Mesenchymal stem cell (in vitro differentiated cells and primary cell): ENCODE measurements at regions not wholly inside any gene's neighbourhood (a gene's known extent, or its start where the extent isn't known, plus 50 kb on each side); places are given as distances from the start of the nearest gene placed in this dataset.
"Not testable (repeated sequence)": the region's sequence is repeated elsewhere in the genome, so short reads cannot be mapped to it uniquely, and the experiment has no call there.

Source experiments
- DNase-seq: peaks from one replicate; pipeline ENCODE4 v3.0.0-alpha.2; 2013
- H2AFZ ChIP-seq: one replicate; pipeline ENCODE4 v1.6.1; 2013; ENCODE audit warnings: low read depth, mild to moderate bottlenecking, control low read depth, inconsistent platforms, low read length, moderate library complexity
- H2AK5ac ChIP-seq: 2 replicates; pipeline ENCODE4 v1.6.1; 2013; ENCODE audit warnings: low read length, moderate library complexity, mild to moderate bottlenecking, inconsistent platforms; ENCODE audit not compliant: severe bottlenecking
- H2BK120ac ChIP-seq: one replicate; pipeline ENCODE4 v1.6.1; 2013; ENCODE audit warnings: low read depth, mild to moderate bottlenecking, inconsistent platforms, low read length, moderate library complexity
- H2BK12ac ChIP-seq, 2 experiments: one replicate each; pipeline ENCODE4 v1.6.1; 2013; ENCODE audit warnings: inconsistent platforms in 2 of 2, low read length in 2 of 2, mild to moderate bottlenecking in 2 of 2, moderate library complexity in 2 of 2, control low read depth in 1 of 2
- H2BK15ac ChIP-seq: one replicate; pipeline ENCODE4 v1.6.1; 2013; ENCODE audit warnings: mild to moderate bottlenecking, low read depth, inconsistent platforms; ENCODE audit not compliant: poor library complexity, severe bottlenecking
- H2BK5ac ChIP-seq: 2 replicates; pipeline ENCODE4 v1.6.1; 2013; ENCODE audit warnings: low read depth, mild to moderate bottlenecking, low read length, control low read depth, inconsistent platforms; ENCODE audit not compliant: poor library complexity, severe bottlenecking
- H3K14ac ChIP-seq, 2 experiments: one replicate each; pipeline ENCODE4 v1.6.1; 2013; ENCODE audit warnings: inconsistent platforms in 2 of 2, low read length in 2 of 2, control low read depth in 1 of 2, mild to moderate bottlenecking in 1 of 2, moderate library complexity in 1 of 2
- H3K18ac ChIP-seq, 2 experiments: one replicate each; pipeline ENCODE4 v1.6.1; 2013; ENCODE audit warnings: inconsistent platforms in 2 of 2, low read length in 2 of 2, control low read depth in 1 of 2, low read depth in 1 of 2, mild to moderate bottlenecking in 1 of 2
- H3K23ac ChIP-seq, 2 experiments: one replicate each; pipeline ENCODE4 v1.6.1; 2013; ENCODE audit warnings: inconsistent platforms in 2 of 2, low read length in 2 of 2, mild to moderate bottlenecking in 2 of 2, moderate library complexity in 2 of 2, control low read depth in 1 of 2
- H3K27ac ChIP-seq: 2 replicates; pipeline ENCODE4 v1.5.1; 2013; ENCODE audit warnings: mild to moderate bottlenecking, moderate library complexity, low read length, control low read depth, inconsistent platforms; ENCODE audit not compliant: poor library complexity, severe bottlenecking
- H3K27me3 ChIP-seq, 2 experiments: 2 replicates each; pipeline versions ENCODE4 v1.6.1 to v1.7.0; 2013; ENCODE audit warnings: low read length in 2 of 2, mild to moderate bottlenecking in 2 of 2, moderate library complexity in 2 of 2, control low read depth in 1 of 2, inconsistent platforms in 1 of 2; ENCODE audit not compliant: control insufficient read depth in 1 of 2, insufficient read depth in 1 of 2
- H3K36me3 ChIP-seq, 2 experiments: 2 replicates each; pipeline versions ENCODE4 v1.6.1 to v1.7.0; 2013; ENCODE audit warnings: low read length in 2 of 2, control low read depth in 1 of 2, inconsistent platforms in 1 of 2, low read depth in 1 of 2, mild to moderate bottlenecking in 1 of 2; ENCODE audit not compliant: insufficient read depth in 2 of 2, control insufficient read depth in 1 of 2
- H3K4ac ChIP-seq, 2 experiments: one replicate each; pipeline ENCODE4 v1.6.1; 2013; ENCODE audit warnings: inconsistent platforms in 2 of 2, low read length in 2 of 2, mild to moderate bottlenecking in 2 of 2, moderate library complexity in 2 of 2, control low read depth in 1 of 2, low read depth in 1 of 2
- H3K4me1 ChIP-seq: 2 replicates; pipeline ENCODE4 v1.6.1; 2013; ENCODE audit warnings: low read depth, low read length, control low read depth; ENCODE audit not compliant: control insufficient read depth, insufficient read depth
- H3K4me2 ChIP-seq: 2 replicates; pipeline ENCODE4 v1.6.1; 2013; ENCODE audit warnings: low read length, mild to moderate bottlenecking, inconsistent platforms; ENCODE audit not compliant: poor library complexity, severe bottlenecking
- H3K4me3 ChIP-seq, 2 experiments: 2 replicates each; pipeline versions ENCODE4 v1.5.1 to v1.7.0; 2013; ENCODE audit warnings: low read length in 2 of 2, mild to moderate bottlenecking in 2 of 2, control low read depth in 1 of 2, low read depth in 1 of 2; ENCODE audit not compliant: insufficient read depth in 1 of 2
- H3K79me1 ChIP-seq: replicated peaks from 2 replicates; pipeline ENCODE4 v1.6.1; 2013; ENCODE audit warnings: mild to moderate bottlenecking, control low read depth, low read length, inconsistent platforms; ENCODE audit not compliant: poor library complexity, severe bottlenecking
- H3K9ac ChIP-seq: 2 replicates; pipeline ENCODE4 v1.7.0; 2013; ENCODE audit warnings: mild to moderate bottlenecking, low read length, moderate library complexity
- H3K9me3 ChIP-seq: 2 replicates; pipeline ENCODE4 v1.7.0; 2013; ENCODE audit warnings: mild to moderate bottlenecking, low read length; ENCODE audit not compliant: control insufficient read depth
- H4K8ac ChIP-seq: one replicate; pipeline ENCODE4 v1.6.1; 2013; ENCODE audit warnings: inconsistent platforms, mild to moderate bottlenecking, low read length, moderate library complexity
- H4K91ac ChIP-seq: one replicate; pipeline ENCODE4 v1.6.1; 2013; ENCODE audit warnings: mild to moderate bottlenecking, low read length, inconsistent platforms
- WGBS: methylation state at CpG from one replicate; pipeline ENCODE4 v1.1.7; 2013; ENCODE audit warnings: mixed read lengths; 5-methylcytosine and 5-hydroxymethylcytosine counted together

GRCh38 chr18:58811859-58812258 lies 52.8 kb upstream of the ZNF532 start:
- not testable (repeated sequence) for H3K4me1 ChIP-seq, H3K4me2 ChIP-seq, H3K4me3 ChIP-seq, H3K18ac ChIP-seq, H2AK5ac ChIP-seq, H3K14ac ChIP-seq, H2BK5ac ChIP-seq, H2BK120ac ChIP-seq, H3K23ac ChIP-seq, H3K79me1 ChIP-seq, H2BK15ac ChIP-seq, H3K27me3 ChIP-seq, H3K9ac ChIP-seq, H2AFZ ChIP-seq, H2BK12ac ChIP-seq, H4K8ac ChIP-seq, H3K9me3 ChIP-seq, DNase-seq, H3K4ac ChIP-seq, H3K27ac ChIP-seq, H3K36me3 ChIP-seq, H4K91ac ChIP-seq
- 98% methylated on average over 12 of the region's 13 CpGs for WGBS

GRCh38 chr18:58813105-58813504 lies 51.6 kb upstream of the ZNF532 start:
- Histone ChIP-seq H3K14ac (no peak overlapping the region), H2BK5ac (no peak overlapping the region), H3K27me3 (peaks cover 0 to 3% of the 10 kb centered on the region in 2 experiments), H3K9me3 (no peaks in the 10 kb centered on the region), H4K91ac (no peak overlapping the region), H2AK5ac (no peak overlapping the region), H3K18ac (no peak overlapping the region), H3K27ac (no peak overlapping the region), H3K4ac (no peak overlapping the region), H3K9ac (no peak overlapping the region), H3K23ac (no peak overlapping the region), H3K79me1 (no peaks in the 10 kb centered on the region), H4K8ac (no peak overlapping the region), H2BK12ac (no peak overlapping the region), H2BK15ac (no peak overlapping the region), H3K4me3 (no peak overlapping the region), H2BK120ac (no peak overlapping the region), H3K4me1 (no peaks in the 10 kb centered on the region), H3K4me2 (no peak overlapping the region), H2AFZ (no peak overlapping the region), H3K36me3 (no peaks in the 10 kb centered on the region)
- 95% methylated on average over 5 of the region's 5 CpGs for WGBS
- no peak for DNase-seq

DNA sequence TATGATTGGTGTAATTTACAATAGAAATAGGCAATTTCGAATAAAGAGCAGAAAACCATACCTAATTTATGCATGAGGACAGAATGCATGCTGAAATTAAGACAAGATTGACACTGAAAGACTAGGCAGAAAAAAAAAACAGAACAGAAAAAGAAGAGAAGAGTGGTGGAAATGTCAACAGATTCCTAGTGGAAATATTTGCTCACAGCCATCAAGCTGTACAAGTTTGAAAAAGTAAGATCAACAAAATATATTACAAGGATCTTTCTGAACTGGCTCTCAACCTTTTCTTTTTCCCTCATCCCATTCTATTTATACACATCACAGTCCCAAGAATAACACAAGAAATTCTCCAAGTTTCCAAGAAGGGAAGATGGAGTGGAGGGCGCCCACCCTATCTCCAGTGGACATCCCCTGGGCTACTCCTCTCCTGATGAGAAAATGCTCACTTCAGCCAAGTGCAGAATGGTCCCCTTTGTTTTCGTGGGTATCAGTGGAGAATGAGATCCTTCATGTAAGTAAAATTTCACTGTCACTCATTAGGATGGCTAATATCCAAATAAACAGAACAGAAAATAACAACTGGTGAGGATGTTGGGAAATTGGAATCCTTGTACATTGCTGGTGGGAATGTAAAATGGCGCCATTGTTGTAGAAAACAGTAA lies 51.0 kb upstream of the ZNF532 start:
- 100% methylated on average over 1 of the region's 4 CpGs for WGBS
- no peak overlapping the region for H2AFZ ChIP-seq
- peaks cover 0 to 3% of the 10 kb centered on the region in 2 experiments for H3K27me3 ChIP-seq
- no peak overlapping the region for H3K4ac ChIP-seq
- H3K4me1 ChIP-seq, result no peaks in the 10 kb centered on the region
- no peak overlapping the region for H3K4me2 ChIP-seq
- no peak overlapping the region for H2BK120ac ChIP-seq
- no peak overlapping the region for H2BK12ac ChIP-seq
- no peak overlapping the region for H4K91ac ChIP-seq
- no peak overlapping the region for H2BK5ac ChIP-seq
- H3K27ac ChIP-seq, result no peak overlapping the region
- H3K18ac ChIP-seq, result no peak overlapping the region
- H3K14ac ChIP-seq, result no peak overlapping the region
- no peak overlapping the region for H3K23ac ChIP-seq
- no peak overlapping the region for H4K8ac ChIP-seq
- H2BK15ac ChIP-seq, result no peak overlapping the region
- H3K9ac ChIP-seq, result no peak overlapping the region
- H2AK5ac ChIP-seq, result no peak overlapping the region
- no peaks in the 10 kb centered on the region for H3K9me3 ChIP-seq
- no peak for DNase-seq
- no peak overlapping the region for H3K4me3 ChIP-seq
- no peaks in the 10 kb centered on the region for H3K79me1 ChIP-seq
- H3K36me3 ChIP-seq, result no peaks in the 10 kb centered on the region

- no peak overlapping the region for H3K27ac ChIP-seq
These were observed 50.4 kb upstream of the ZNF532 start for GRCh38 chr18:58814317-58814716.

More at GRCh38 chr18:58814317-58814716, 50.4 kb upstream of the ZNF532 start:
- Histone ChIP-seq H2BK120ac (no peak overlapping the region), H3K27me3 (peaks cover 0 to 3% of the 10 kb centered on the region in 2 experiments), H3K18ac (no peak overlapping the region), H3K23ac (no peak overlapping the region), H3K36me3 (no peaks in the 10 kb centered on the region), H2AK5ac (no peak overlapping the region), H2AFZ (no peak overlapping the region), H2BK5ac (no peak overlapping the region), H2BK15ac (no peak overlapping the region), H4K91ac (no peak overlapping the region), H4K8ac (no peak overlapping the region), H3K4ac (no peak overlapping the region), H2BK12ac (no peak overlapping the region), H3K9ac (no peak overlapping the region), H3K4me3 (no peak overlapping the region), H3K79me1 (no peaks in the 10 kb centered on the region), H3K4me1 (no peaks in the 10 kb centered on the region), H3K9me3 (no peaks in the 10 kb centered on the region), H3K14ac (no peak overlapping the region), H3K4me2 (no peak overlapping the region)
- 94% methylated on average over 3 of the region's 4 CpGs for WGBS
- no peak for DNase-seq
